ENCODE measurements at regions not wholly inside any gene's neighbourhood (a gene's known extent, or its start where the extent isn't known, plus 50 kb on each side); places are given as distances from the start of the nearest gene placed in this dataset.
"Not testable (repeated sequence)": the region's sequence is repeated elsewhere in the genome, so short reads cannot be mapped to it uniquely, and the experiment has no call there.

- no peak for DNase-seq (ENCODE audit: low read depth in 4 of 4, low spot score in 1 of 4)
Measured at GRCh38 chr9:2243666-2244555, 228.8 kb downstream of the SMARCA2 start.

GRCh38 chr9:2247340-2247739, 232.2 kb downstream of the SMARCA2 start:
- no peak for DNase-seq (ENCODE audit: low read depth in 4 of 4, low spot score in 1 of 4)

- DNase-seq (ENCODE audit: low read depth in 4 of 4, low spot score in 1 of 4): no peak
Measured at GRCh38 chr9:2248768-2249265, 233.7 kb downstream of the SMARCA2 start.

GRCh38 chr9:2253636-2254580, 238.8 kb downstream of the SMARCA2 start:
- DNase-seq (ENCODE audit: low read depth in 4 of 4, low spot score in 1 of 4): no peak

- no peak for DNase-seq (ENCODE audit: low read depth in 4 of 4, low spot score in 1 of 4)
Measured at GRCh38 chr9:2255128-2255527, 240.0 kb downstream of the SMARCA2 start.

- no peak for DNase-seq (ENCODE audit: low read depth in 4 of 4, low spot score in 1 of 4)
Measured at GRCh38 chr9:2257248-2257929, 242.2 kb downstream of the SMARCA2 start.

- no peak for DNase-seq (ENCODE audit: low read depth in 4 of 4, low spot score in 1 of 4)
Measured at GRCh38 chr9:2260417-2261306, 245.5 kb downstream of the SMARCA2 start.

GRCh38 chr9:2261421-2262103, 246.4 kb downstream of the SMARCA2 start:
- no peak for DNase-seq (ENCODE audit: low read depth in 4 of 4, low spot score in 1 of 4)

GRCh38 chr9:2262386-2263071, 247.4 kb downstream of the SMARCA2 start:
- DNase-seq (ENCODE audit: low read depth in 4 of 4, low spot score in 1 of 4): no peak

- no peak for DNase-seq (ENCODE audit: low read depth in 4 of 4, low spot score in 1 of 4)
Measured at GRCh38 chr9:2263111-2263510, 248.0 kb downstream of the SMARCA2 start.

GRCh38 chr9:2263665-2264064, 248.5 kb downstream of the SMARCA2 start:
- no peak for DNase-seq (ENCODE audit: low read depth in 4 of 4, low spot score in 1 of 4)

- no peak for DNase-seq (ENCODE audit: low read depth in 4 of 4, low spot score in 1 of 4)
Measured at GRCh38 chr9:2264081-2264480, 248.9 kb downstream of the SMARCA2 start.

- DNase-seq (ENCODE audit: low read depth in 4 of 4, low spot score in 1 of 4): no peak
Measured at GRCh38 chr9:2267181-2267745, 252.1 kb downstream of the SMARCA2 start.

- DNase-seq (ENCODE audit: low read depth in 4 of 4, low spot score in 1 of 4): no peak
Measured at GRCh38 chr9:2269778-2270177, 254.6 kb downstream of the SMARCA2 start.

- no peak for DNase-seq (ENCODE audit: low read depth in 4 of 4, low spot score in 1 of 4)
Measured at GRCh38 chr9:2270565-2270964, 255.4 kb downstream of the SMARCA2 start.

GRCh38 chr9:2271426-2271825, 256.3 kb downstream of the SMARCA2 start:
- no peak for DNase-seq (ENCODE audit: low read depth in 4 of 4, low spot score in 1 of 4)

GRCh38 chr9:2274762-2275161, 259.6 kb downstream of the SMARCA2 start:
- DNase-seq (ENCODE audit: low read depth in 4 of 4, low spot score in 1 of 4): no peak

GRCh38 chr9:2276296-2276695, 261.1 kb downstream of the SMARCA2 start:
- DNase-seq (ENCODE audit: low read depth in 4 of 4, low spot score in 1 of 4): no peak

GRCh38 chr9:2277133-2277532, 262.0 kb downstream of the SMARCA2 start:
- DNase-seq (ENCODE audit: low read depth in 4 of 4, low spot score in 1 of 4): not testable (repeated sequence)
